ENCODE measurements at regions not wholly inside any gene's neighbourhood (a gene's known extent, or its start where the extent isn't known, plus 50 kb on each side); places are given as distances from the start of the nearest gene placed in this dataset.

- TF ChIP-seq CTCF (IDR thresholded peaks at IDR 0.05; ENCODE audit: low read depth, low read length) (no peak), EZH2phosphoT487 (IDR thresholded peaks at IDR 0.05; ENCODE audit: low read depth) (no peak)
Measured at GRCh38 chr2:72015266-72015665, 132.4 kb downstream of the CYP26B1 start.
